GM12875 (cell line): ENCODE measurements at regions not wholly inside any gene's neighbourhood (a gene's known extent, or its start where the extent isn't known, plus 50 kb on each side); places are given as distances from the start of the nearest gene placed in this dataset.

Experiments used
- H3K4me3 ChIP-seq: one replicate; pipeline ENCODE4 v1.5.1; 2011; ENCODE audit warnings: low read depth, low read length, control low read depth
- CTCF ChIP-seq: IDR thresholded peaks from 2 replicates; pipeline ENCODE4 v1.5.1; 2011; ENCODE audit warnings: low read depth, mild to moderate bottlenecking, control low read depth, inconsistent platforms, low read length, moderate library complexity, borderline replicate concordance; ENCODE audit not compliant: insufficient read depth

GRCh38 chr3:70824773-70825172, 512.3 kb upstream of the MDFIC2 start:
- H3K4me3 ChIP-seq = no peak overlapping the region
- no peak for TF ChIP-seq CTCF

GRCh38 chr3:70824078-70824477, 511.6 kb upstream of the MDFIC2 start:
- no peak for TF ChIP-seq CTCF
- no peak overlapping the region for H3K4me3 ChIP-seq

DNA sequence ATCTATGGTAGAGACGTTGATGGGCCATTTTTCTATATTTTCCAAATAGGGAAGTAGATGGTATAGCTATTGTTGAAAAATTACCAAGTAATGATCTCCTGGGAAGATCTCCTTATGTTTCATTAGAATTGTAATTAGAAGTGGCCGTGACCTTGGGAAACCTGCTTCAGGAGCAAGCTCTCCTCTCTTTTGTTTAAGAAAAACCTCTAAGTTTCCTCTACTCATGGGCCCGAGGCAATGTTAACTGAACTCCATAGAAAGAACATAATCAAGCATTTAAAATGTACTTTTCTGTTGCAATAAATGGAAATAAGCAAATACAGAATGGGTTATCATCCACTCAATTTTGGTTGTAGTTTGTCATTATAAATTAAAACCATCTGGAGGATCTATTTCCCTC, 511.2 kb upstream of the MDFIC2 start:
- no peak for TF ChIP-seq CTCF
- no peak overlapping the region for H3K4me3 ChIP-seq

DNA sequence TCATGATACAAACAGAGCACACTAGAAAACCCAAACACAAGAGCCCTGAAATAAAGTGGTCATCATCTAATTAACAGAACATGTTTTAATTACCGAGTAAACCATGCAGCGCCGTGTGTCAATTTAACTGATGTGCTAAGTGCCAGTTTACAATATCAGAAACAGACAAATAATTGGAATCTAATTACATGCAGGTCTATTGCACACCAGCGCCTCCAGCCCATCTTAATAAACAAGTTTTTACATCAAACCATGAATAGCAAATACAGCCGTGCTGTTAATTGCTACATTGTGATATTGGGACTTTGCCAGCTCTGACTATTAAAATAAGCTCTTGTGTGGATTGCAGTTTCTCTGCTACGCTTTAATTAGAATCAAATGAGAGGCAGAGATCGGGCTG, 510.2 kb upstream of the MDFIC2 start:
- no peak for TF ChIP-seq CTCF
- H3K4me3 ChIP-seq = no peak overlapping the region

GRCh38 chr3:70821602-70822001, 509.2 kb upstream of the MDFIC2 start:
- no peak for TF ChIP-seq CTCF
- no peak overlapping the region for H3K4me3 ChIP-seq

GRCh38 chr3:70820397-70820796, 508.0 kb upstream of the MDFIC2 start:
- TF ChIP-seq CTCF = no peak
- no peak overlapping the region for H3K4me3 ChIP-seq

GRCh38 chr3:70818145-70818544, 505.7 kb upstream of the MDFIC2 start:
- H3K4me3 ChIP-seq = no peak overlapping the region
- TF ChIP-seq CTCF = no peak
